HEK293 (cell line): ENCODE measurements at regions not wholly inside any gene's neighbourhood (a gene's known extent, or its start where the extent isn't known, plus 50 kb on each side); places are given as distances from the start of the nearest gene placed in this dataset.

Source experiments
- CTCF ChIA-PET: fragments of 350-600 bp; formaldehyde crosslinking; extraction: SDS; loops from one replicate; lab custom pipeline; 2021; ENCODE audit warnings: antibody characterized with exemption; lab: Yijun Ruan, JAX
- POLR2A ChIA-PET: fragments of 300-600 bp; formaldehyde crosslinking; extraction: SDS; loops from one replicate; lab custom pipeline; 2020; ENCODE audit warnings: antibody characterized with exemption, inconsistent platforms; lab: Yijun Ruan, JAX
- H3K27ac ChIP-seq: fragments of 200-500 bp; sonication (Bioruptor generic); 2 replicates; pipeline ENCODE4 v1.5.1; 2014; ENCODE audit warnings: low read depth, low read length, control low read depth, inconsistent platforms; ENCODE audit errors: extremely low read depth
- H3K36me3 ChIP-seq, 2 experiments: fragments of 200-500 bp in 1 of 2; sonication (Bioruptor generic) in 1 of 2; 1 replicate in 1 of 2; 2 replicates in 1 of 2; pipeline ENCODE4 v1.5.1; 2014 to 2017; ENCODE audit warnings: inconsistent platforms in 2 of 2, low read length in 2 of 2; ENCODE audit not compliant: control insufficient read depth in 2 of 2, insufficient read depth in 1 of 2
- H3K4me1 ChIP-seq: fragments of 200-500 bp; sonication (Bioruptor generic); 2 replicates; pipeline ENCODE4 v1.5.1; 2014; ENCODE audit warnings: mild to moderate bottlenecking, low read length, inconsistent platforms; ENCODE audit not compliant: control insufficient read depth, insufficient read depth
- H3K4me3 ChIP-seq: 2 replicates; pipeline ENCODE4 v1.5.1; 2011; ENCODE audit warnings: low read depth, mild to moderate bottlenecking, control low read depth, low read length, moderate library complexity
- H3K9me3 ChIP-seq: fragments of 200-500 bp; sonication (Bioruptor generic); 2 replicates; pipeline ENCODE4 v1.5.1; 2014; ENCODE audit warnings: low read depth, low read length, inconsistent platforms; ENCODE audit not compliant: control insufficient read depth, insufficient read depth
- OVOL3 ChIP-seq: fragments of 450-650 bp; formaldehyde crosslinking; IDR thresholded peaks from 2 replicates; pipeline ENCODE4 v1.5.1; 2016; ENCODE audit warnings: missing biosample characterization, missing genetic modification characterization
- SCRT1 ChIP-seq: fragments of 450-650 bp; formaldehyde crosslinking; IDR thresholded peaks from 2 replicates; pipeline ENCODE4 v1.5.1; 2016; ENCODE audit warnings: missing biosample characterization, missing genetic modification characterization, borderline replicate concordance
- SETDB1 ChIP-seq: IDR thresholded peaks from one replicate; pipeline ENCODE4 v1.6.1; 2017; ENCODE audit warnings: mild to moderate bottlenecking, low read length, moderate library complexity, mixed read lengths; ENCODE audit not compliant: insufficient read length
- SP3 ChIP-seq: fragments of 450-650 bp; formaldehyde crosslinking; IDR thresholded peaks from 2 replicates; pipeline ENCODE4 v1.5.1; 2016; ENCODE audit warnings: missing biosample characterization, missing genetic modification characterization
- ZFP3 ChIP-seq: fragments of 450-650 bp; formaldehyde crosslinking; IDR thresholded peaks from 2 replicates; pipeline ENCODE4 v1.5.1; 2016; ENCODE audit warnings: low read depth, missing biosample characterization, missing genetic modification characterization
- ZNF112 ChIP-seq: fragments of 450-650 bp; formaldehyde crosslinking; IDR thresholded peaks from 2 replicates; pipeline ENCODE4 v1.5.0; 2017; ENCODE audit warnings: missing biosample characterization, missing genetic modification characterization
- ZNF148 ChIP-seq: fragments of 450-650 bp; formaldehyde crosslinking; IDR thresholded peaks from 2 replicates; pipeline ENCODE4 v1.5.0; 2017; ENCODE audit warnings: missing biosample characterization, missing genetic modification characterization, borderline replicate concordance
- ZNF169 ChIP-seq: fragments of 450-650 bp; formaldehyde crosslinking; IDR thresholded peaks from 2 replicates; pipeline ENCODE4 v1.5.1; 2016; ENCODE audit warnings: missing biosample characterization, missing genetic modification characterization
- ZNF184 ChIP-seq: fragments of 450-650 bp; IDR thresholded peaks from 2 replicates; pipeline ENCODE4 v1.5.1; 2018; ENCODE audit warnings: missing biosample characterization, mild to moderate bottlenecking, missing genetic modification characterization
- ZNF2 ChIP-seq: fragments of 450-650 bp; formaldehyde crosslinking; IDR thresholded peaks from 2 replicates; pipeline ENCODE4 v1.5.1; 2016; ENCODE audit warnings: missing biosample characterization, missing genetic modification characterization
- ZNF214 ChIP-seq: fragments of 450-650 bp; formaldehyde crosslinking; IDR thresholded peaks from 2 replicates; pipeline ENCODE4 v1.5.1; 2017; ENCODE audit warnings: missing biosample characterization, mild to moderate bottlenecking, missing genetic modification characterization, borderline replicate concordance
- ZNF248 ChIP-seq: fragments of 450-650 bp; formaldehyde crosslinking; IDR thresholded peaks from 2 replicates; pipeline ENCODE4 v1.5.1; 2017; ENCODE audit warnings: missing biosample characterization, missing genetic modification characterization
- ZNF292 ChIP-seq: fragments of 450-650 bp; formaldehyde crosslinking; IDR thresholded peaks from 2 replicates; pipeline ENCODE4 v1.5.1; 2016; ENCODE audit warnings: low read depth, missing biosample characterization, missing genetic modification characterization, borderline replicate concordance
- ZNF354C ChIP-seq: fragments of 450-650 bp; formaldehyde crosslinking; IDR thresholded peaks from 2 replicates; pipeline ENCODE4 v1.5.1; 2016; ENCODE audit warnings: missing biosample characterization, missing genetic modification characterization, low read depth, borderline replicate concordance
- ZNF394 ChIP-seq: fragments of 450-650 bp; formaldehyde crosslinking; IDR thresholded peaks from 2 replicates; pipeline ENCODE4 v1.5.1; 2016; ENCODE audit warnings: missing biosample characterization, missing genetic modification characterization, mild to moderate bottlenecking, moderate library complexity, borderline replicate concordance
- ZNF510 ChIP-seq: fragments of 450-650 bp; formaldehyde crosslinking; IDR thresholded peaks from 2 replicates; pipeline ENCODE4 v1.5.1; 2018; ENCODE audit warnings: mild to moderate bottlenecking, missing genetic modification characterization, missing biosample characterization; ENCODE audit not compliant: insufficient replicate concordance
- ZNF571 ChIP-seq: fragments of 450-650 bp; formaldehyde crosslinking; IDR thresholded peaks from 2 replicates; pipeline ENCODE4 v1.5.0; 2017; ENCODE audit warnings: missing biosample characterization, missing genetic modification characterization
- ZNF707 ChIP-seq: fragments of 450-650 bp; formaldehyde crosslinking; IDR thresholded peaks from 2 replicates; pipeline ENCODE4 v1.5.1; 2016; ENCODE audit warnings: missing biosample characterization, missing genetic modification characterization
- ZNF76 ChIP-seq: fragments of 450-650 bp; formaldehyde crosslinking; IDR thresholded peaks from 2 replicates; pipeline ENCODE4; 2016; ENCODE audit warnings: low read depth, missing biosample characterization, missing genetic modification characterization, borderline replicate concordance
- ZNF792 ChIP-seq: fragments of 450-650 bp; formaldehyde crosslinking; IDR thresholded peaks from 2 replicates; pipeline ENCODE4 v1.5.1; 2016; ENCODE audit warnings: missing biosample characterization, missing genetic modification characterization
- ZNF843 ChIP-seq: fragments of 450-650 bp; formaldehyde crosslinking; IDR thresholded peaks from 2 replicates; pipeline ENCODE4 v1.5.1; 2016; ENCODE audit warnings: missing biosample characterization, missing genetic modification characterization
- TF ChIP-seq, protein P1 (sequence below): fragments of 450-650 bp; formaldehyde crosslinking; IDR thresholded peaks from 2 replicates; pipeline ENCODE4 v1.5.1; 2016; ENCODE audit warnings: missing biosample characterization, missing genetic modification characterization
- TF ChIP-seq, protein P2 (sequence below): fragments of 450-650 bp; formaldehyde crosslinking; IDR thresholded peaks from 2 replicates; pipeline ENCODE4 v1.5.1; 2016; ENCODE audit warnings: missing biosample characterization, missing genetic modification characterization, low read depth

DNA sequence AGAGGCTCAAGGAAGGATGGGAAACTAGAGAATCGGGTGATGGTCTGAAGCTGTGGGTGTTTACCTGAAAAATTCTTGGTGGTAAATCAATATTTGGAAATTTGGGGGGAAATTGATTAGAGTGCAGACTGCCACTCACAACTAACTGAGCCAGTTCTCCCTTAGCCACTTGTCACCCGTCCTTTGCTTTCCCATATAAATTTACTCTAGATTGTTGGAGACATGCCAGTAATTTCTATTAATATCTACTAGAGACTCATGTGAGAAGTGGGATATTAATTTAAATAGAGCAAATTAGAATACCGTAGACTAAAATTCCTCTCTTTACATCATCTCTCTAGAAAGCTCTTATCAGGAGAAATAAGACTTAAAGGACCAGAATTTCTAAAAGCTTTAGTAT, 471.3 kb upstream of the DAB2 start (continued):
- no peak for TF ChIP-seq ZNF394 (tag by site-specific recombination)
- TF ChIP-seq ZNF169 (tag by site-specific recombination), result no peak
- TF ChIP-seq ZNF248 (tag by site-specific recombination), result no peak
- TF ChIP-seq ZNF571, result no peak
- no peak for TF ChIP-seq ZNF2
- no peak for TF ChIP-seq SCRT1 (tag by site-specific recombination)
- no peak for TF ChIP-seq ZNF112 (tag by site-specific recombination)
- no peak for TF ChIP-seq ZNF76 (tag by site-specific recombination)
- no peak for TF ChIP-seq SP3 (tag by site-specific recombination)
- TF ChIP-seq ZNF843 (tag by site-specific recombination), result no peak
- TF ChIP-seq, protein P1, sequence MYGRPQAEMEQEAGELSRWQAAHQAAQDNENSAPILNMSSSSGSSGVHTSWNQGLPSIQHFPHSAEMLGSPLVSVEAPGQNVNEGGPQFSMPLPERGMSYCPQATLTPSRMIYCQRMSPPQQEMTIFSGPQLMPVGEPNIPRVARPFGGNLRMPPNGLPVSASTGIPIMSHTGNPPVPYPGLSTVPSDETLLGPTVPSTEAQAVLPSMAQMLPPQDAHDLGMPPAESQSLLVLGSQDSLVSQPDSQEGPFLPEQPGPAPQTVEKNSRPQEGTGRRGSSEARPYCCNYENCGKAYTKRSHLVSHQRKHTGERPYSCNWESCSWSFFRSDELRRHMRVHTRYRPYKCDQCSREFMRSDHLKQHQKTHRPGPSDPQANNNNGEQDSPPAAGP (tag by site-specific recombination), result no peak
- no peak for TF ChIP-seq OVOL3 (tag by site-specific recombination)

- CTCF ChIA-PET, result no interaction called here
- POLR2A ChIA-PET, result no interaction called here
- H3K4me3 ChIP-seq, result no peak overlapping the region
- H3K9me3 ChIP-seq, result no peaks in the 10 kb centered on the region
- TF ChIP-seq ZFP3 (tag by site-specific recombination), result no peak
- TF ChIP-seq, all 188 proteins: peak for 0
- H3K4me1 ChIP-seq, result no peaks in the 10 kb centered on the region
- H3K27ac ChIP-seq, result no peak overlapping the region
- H3K36me3 ChIP-seq, result no peaks in the 10 kb centered on the region
Measured at GRCh38 chr5:39892708-39893107, 467.9 kb upstream of the DAB2 start.

DNA sequence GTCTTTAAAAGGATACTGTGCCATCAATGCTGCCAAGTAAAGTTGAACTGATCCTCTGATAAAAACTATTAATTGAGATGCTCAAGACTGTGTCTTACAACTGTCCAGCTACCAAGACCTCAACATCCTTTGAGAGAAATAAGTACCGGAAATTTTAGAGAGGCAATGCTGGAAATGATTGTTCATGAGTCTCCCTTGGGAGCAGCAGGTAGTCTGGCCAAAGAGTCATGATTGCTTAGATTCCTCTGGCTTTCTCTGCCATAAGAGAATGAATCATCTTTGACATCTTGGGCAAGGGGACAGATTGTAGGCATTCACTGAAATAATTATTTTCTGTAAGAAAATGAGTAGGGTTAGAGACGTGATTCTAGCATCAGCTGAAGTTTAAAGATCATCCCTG, 466.6 kb upstream of the DAB2 start:
- ChIA-PET CTCF (no interaction called here), POLR2A (no interaction called here)
- H3K4me3 ChIP-seq, result no peak overlapping the region
- no peak for TF ChIP-seq ZNF510 (tag by site-specific recombination)
- no peak for TF ChIP-seq ZNF148 (tag by site-specific recombination)
- TF ChIP-seq, all 188 proteins: peak for 0
- H3K9me3 ChIP-seq, result no peaks in the 10 kb centered on the region
- no peak overlapping the region for H3K27ac ChIP-seq
- no peaks in the 10 kb centered on the region for H3K4me1 ChIP-seq
- H3K36me3 ChIP-seq, result no peaks in the 10 kb centered on the region

DNA sequence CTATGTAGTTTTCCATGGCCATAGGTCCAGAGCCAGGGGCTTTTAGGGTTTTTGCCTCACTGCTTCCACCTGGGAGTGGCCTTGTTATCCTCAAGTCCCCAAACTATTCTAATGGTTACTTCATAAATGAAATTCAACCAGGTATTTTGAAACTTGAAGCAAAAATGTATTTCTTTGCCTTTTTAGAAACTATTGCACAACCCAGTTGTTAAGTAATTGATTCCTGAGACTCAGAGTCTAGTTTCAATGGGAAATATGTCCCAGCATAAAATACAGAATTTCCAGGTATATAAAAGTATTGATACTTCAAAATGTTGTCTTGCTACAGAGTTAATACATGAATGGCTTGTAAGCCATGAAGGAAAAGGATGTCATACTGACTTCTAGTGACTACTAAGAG, 456.2 kb upstream of the DAB2 start:
- H3K4me3 ChIP-seq, result no peak overlapping the region
- no peaks in the 10 kb centered on the region for H3K4me1 ChIP-seq
- CTCF ChIA-PET, result no interaction called here
- no peak for TF ChIP-seq ZNF354C (tag by site-specific recombination)
- TF ChIP-seq, protein P2, sequence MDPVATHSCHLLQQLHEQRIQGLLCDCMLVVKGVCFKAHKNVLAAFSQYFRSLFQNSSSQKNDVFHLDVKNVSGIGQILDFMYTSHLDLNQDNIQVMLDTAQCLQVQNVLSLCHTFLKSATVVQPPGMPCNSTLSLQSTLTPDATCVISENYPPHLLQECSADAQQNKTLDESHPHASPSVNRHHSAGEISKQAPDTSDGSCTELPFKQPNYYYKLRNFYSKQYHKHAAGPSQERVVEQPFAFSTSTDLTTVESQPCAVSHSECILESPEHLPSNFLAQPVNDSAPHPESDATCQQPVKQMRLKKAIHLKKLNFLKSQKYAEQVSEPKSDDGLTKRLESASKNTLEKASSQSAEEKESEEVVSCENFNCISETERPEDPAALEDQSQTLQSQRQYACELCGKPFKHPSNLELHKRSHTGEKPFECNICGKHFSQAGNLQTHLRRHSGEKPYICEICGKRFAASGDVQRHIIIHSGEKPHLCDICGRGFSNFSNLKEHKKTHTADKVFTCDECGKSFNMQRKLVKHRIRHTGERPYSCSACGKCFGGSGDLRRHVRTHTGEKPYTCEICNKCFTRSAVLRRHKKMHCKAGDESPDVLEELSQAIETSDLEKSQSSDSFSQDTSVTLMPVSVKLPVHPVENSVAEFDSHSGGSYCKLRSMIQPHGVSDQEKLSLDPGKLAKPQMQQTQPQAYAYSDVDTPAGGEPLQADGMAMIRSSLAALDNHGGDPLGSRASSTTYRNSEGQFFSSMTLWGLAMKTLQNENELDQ (tag by site-specific recombination), result no peak
- TF ChIP-seq ZNF292 (tag by site-specific recombination), result no peak
- TF ChIP-seq ZNF792 (tag by site-specific recombination), result no peak
- no peak for TF ChIP-seq ZNF184
- no peak for TF ChIP-seq SETDB1
- TF ChIP-seq ZNF214 (tag by site-specific recombination), result no peak
- no peak for TF ChIP-seq ZNF707 (tag by site-specific recombination)

More for the DNA sequence above, 456.2 kb upstream of the DAB2 start:
- POLR2A ChIA-PET, result no interaction called here
- no peaks in the 10 kb centered on the region for H3K36me3 ChIP-seq
- H3K9me3 ChIP-seq, result no peaks in the 10 kb centered on the region
- no peak overlapping the region for H3K27ac ChIP-seq
